Cardiac fibroblast (primary cell): ENCODE measurements at regions not wholly inside any gene's neighbourhood (a gene's known extent, or its start where the extent isn't known, plus 50 kb on each side); places are given as distances from the start of the nearest gene placed in this dataset.
"Not testable (repeated sequence)": the region's sequence is repeated elsewhere in the genome, so short reads cannot be mapped to it uniquely, and the experiment has no call there.

Experiments used
- DNase-seq, 2 donors: peaks; one replicate each; pipeline versions ENCODE4 v3.0.0 to v3.0.0-alpha.2; 2010; ENCODE audit warnings: low read depth in 2 of 2
- H3K4me3 ChIP-seq, 2 donors: replicated peaks in 1 of 2; 1 replicate in 1 of 2; 2 replicates in 1 of 2; pipeline ENCODE4 v1.5.1; 2011; ENCODE audit warnings: low read depth in 2 of 2, low read length in 2 of 2, mild to moderate bottlenecking in 2 of 2, moderate library complexity in 1 of 2
- CTCF ChIP-seq: IDR thresholded peaks from one replicate; pipeline ENCODE4 v1.5.1; 2011; ENCODE audit warnings: low read depth, mild to moderate bottlenecking, low read length, inconsistent platforms

- no peak for DNase-seq
- no peak overlapping the region for H3K4me3 ChIP-seq
- TF ChIP-seq CTCF: no peak
These were observed 249.9 kb upstream of the THUMPD2 start for GRCh38 chr2:40028792-40029488.

- peak in 1 of 2 donors; percentile 76 for DNase-seq
- no peak overlapping the region for H3K4me3 ChIP-seq
- no peak for TF ChIP-seq CTCF
These were observed 248.9 kb upstream of the THUMPD2 start for GRCh38 chr2:40027968-40028367.

- not testable (repeated sequence) for H3K4me3 ChIP-seq, DNase-seq
These were observed 246.2 kb upstream of the THUMPD2 start for GRCh38 chr2:40025276-40025675.

GRCh38 chr2:40020997-40021396 is 241.9 kb upstream of the THUMPD2 start:
- DNase-seq: no peak
- H3K4me3 ChIP-seq: no peak overlapping the region

GRCh38 chr2:40016151-40016885 is 237.3 kb upstream of the THUMPD2 start:
- DNase-seq: peak in 1 of 2 donors; percentile 56
- no peak overlapping the region for H3K4me3 ChIP-seq
- no peak for TF ChIP-seq CTCF

More at GRCh38 chr2:40020997-40021396, 241.9 kb upstream of the THUMPD2 start:
- TF ChIP-seq CTCF: no peak

GRCh38 chr2:40013962-40014361 is 234.9 kb upstream of the THUMPD2 start:
- not testable (repeated sequence) for DNase-seq, H3K4me3 ChIP-seq

- TF ChIP-seq CTCF: no peak
- DNase-seq: peak; percentile 23 to 79
- H3K4me3 ChIP-seq: no peak overlapping the region
These were observed 225.3 kb upstream of the THUMPD2 start for GRCh38 chr2:40004336-40004735.

GRCh38 chr2:40002339-40002738 is 223.3 kb upstream of the THUMPD2 start:
- no peak for DNase-seq
- TF ChIP-seq CTCF: no peak
- no peak overlapping the region for H3K4me3 ChIP-seq
